Mucosa of descending colon (tissue), 3 donors: ENCODE measurements at regions not wholly inside any gene's neighbourhood (a gene's known extent, or its start where the extent isn't known, plus 50 kb on each side); places are given as distances from the start of the nearest gene placed in this dataset.

ENCODE experiments used
- ATAC-seq: fragments of 200-7000 bp; cut with Tn5 transposase; one replicate; pipeline ENCODE4 v1.9.1; 2020; ENCODE audit warnings: mild to moderate bottlenecking, moderate library complexity
- DNase-seq, 3 donors: peaks; one replicate each; pipeline ENCODE4 v3.0.0-alpha.2; 2020
- H3K36me3 ChIP-seq: fragments of 200-600 bp; one replicate; pipeline ENCODE4 v1.8.0; 2021; ENCODE audit warnings: low read depth, mild to moderate bottlenecking
- H3K4me1 ChIP-seq: fragments of 200-600 bp; one replicate; pipeline ENCODE4 v1.8.0; 2021; ENCODE audit warnings: low read depth, mild to moderate bottlenecking
- H3K4me3 ChIP-seq: fragments of 200-600 bp; one replicate; pipeline ENCODE4 v1.8.0; 2021; ENCODE audit warnings: mild to moderate bottlenecking
- H3K9me3 ChIP-seq: fragments of 200-600 bp; one replicate; pipeline ENCODE4 v1.8.0; 2021; ENCODE audit warnings: mild to moderate bottlenecking
- CTCF ChIP-seq: fragments of 200-600 bp; IDR thresholded peaks from one replicate; pipeline ENCODE4 v1.8.0; 2022; ENCODE audit warnings: antibody characterized with exemption, mild to moderate bottlenecking
- intact Hi-C, 2 donors: fragments of 100-400 bp; cut with DNase I in 1 of 2; cut with micrococcal nuclease in 1 of 2; formaldehyde crosslinking; loops; one replicate each; pipeline versions ENCODE4 v1.11.0 to v1.11.1; 2022; cut with DNase I, micrococcal nuclease
- donor health status: DM: no; HTN: no; CAD: no; lungs with moderate emphysema.
- donor health status: DM: no; HTN: no; CAD: no.
- donor health status: DM: no; HTN: yes; CAD: no.

- H3K36me3 ChIP-seq = no peaks in the 10 kb centered on the region
- H3K9me3 ChIP-seq = no peaks in the 10 kb centered on the region
- no peak overlapping the region for H3K4me3 ChIP-seq
- no peak for TF ChIP-seq CTCF
- H3K4me1 ChIP-seq = no peaks in the 10 kb centered on the region
- intact Hi-C loops = no loop called here
- DNase-seq (no peak), ATAC-seq (no peak)
These were observed 119.7 kb upstream of the ZC3H12C start for GRCh38 chr11:109973486-109973885.

DNA sequence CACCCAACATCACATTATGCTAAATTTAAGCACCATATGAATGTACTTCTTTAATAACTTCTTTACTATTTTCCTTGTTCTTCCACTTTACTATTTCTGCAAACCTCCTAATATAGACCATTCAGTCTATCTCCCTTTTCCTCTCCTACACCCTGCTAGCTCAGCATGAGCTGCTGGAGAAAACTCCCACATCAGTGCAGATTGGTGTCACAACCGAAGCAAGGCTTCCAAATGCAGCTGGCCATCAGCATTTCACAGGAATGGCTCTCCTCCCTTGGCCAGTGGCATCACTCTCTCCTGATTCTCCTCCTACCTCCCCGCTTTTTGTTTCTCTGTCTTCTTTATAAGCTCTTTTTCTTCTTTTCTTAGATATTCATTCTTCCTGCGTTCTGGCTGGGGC, 118.7 kb upstream of the ZC3H12C start:
- intact Hi-C loops = no loop called here
- TF ChIP-seq CTCF = no peak

DNA sequence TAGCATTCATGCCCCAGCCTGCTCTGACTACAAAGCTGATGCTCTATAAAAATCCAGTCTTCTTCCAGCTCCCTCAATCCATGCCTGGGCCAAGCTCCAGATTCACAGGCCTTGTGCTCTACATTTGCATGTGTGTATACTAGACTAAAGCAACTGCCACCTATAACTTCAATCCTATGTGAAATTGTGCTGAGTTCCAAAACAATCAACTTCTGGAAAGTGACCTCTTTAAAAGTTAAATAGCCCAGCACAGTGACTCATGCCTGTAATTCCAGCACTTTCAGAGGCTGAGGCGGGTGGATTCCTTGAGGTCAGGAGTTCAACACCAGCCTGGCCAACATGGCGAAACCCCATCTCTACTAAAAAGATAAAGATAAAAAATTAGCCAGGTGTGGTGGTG, 114.3 kb upstream of the ZC3H12C start:
- H3K4me1 ChIP-seq = no peaks in the 10 kb centered on the region
- no peaks in the 10 kb centered on the region for H3K9me3 ChIP-seq
- DNase-seq (no peak), ATAC-seq (no peak)
- no peak for TF ChIP-seq CTCF
- no peak overlapping the region for H3K4me3 ChIP-seq
- H3K36me3 ChIP-seq = no peaks in the 10 kb centered on the region
- intact Hi-C loops = no loop called here

More for the DNA sequence above, 118.7 kb upstream of the ZC3H12C start:
- DNase-seq = no peak
- no peaks in the 10 kb centered on the region for H3K36me3 ChIP-seq
- H3K4me1 ChIP-seq = no peaks in the 10 kb centered on the region
- no peak for ATAC-seq
- H3K9me3 ChIP-seq = no peaks in the 10 kb centered on the region
- H3K4me3 ChIP-seq = no peak overlapping the region

GRCh38 chr11:109981031-109981636, 112.1 kb upstream of the ZC3H12C start:
- no peaks in the 10 kb centered on the region for H3K36me3 ChIP-seq
- intact Hi-C loops = no loop called here
- TF ChIP-seq CTCF = no peak
- peak; percentile 33 for ATAC-seq
- no peaks in the 10 kb centered on the region for H3K9me3 ChIP-seq
- H3K4me3 ChIP-seq = no peak overlapping the region
- DNase-seq = no peak
- H3K4me1 ChIP-seq = no peaks in the 10 kb centered on the region

DNA sequence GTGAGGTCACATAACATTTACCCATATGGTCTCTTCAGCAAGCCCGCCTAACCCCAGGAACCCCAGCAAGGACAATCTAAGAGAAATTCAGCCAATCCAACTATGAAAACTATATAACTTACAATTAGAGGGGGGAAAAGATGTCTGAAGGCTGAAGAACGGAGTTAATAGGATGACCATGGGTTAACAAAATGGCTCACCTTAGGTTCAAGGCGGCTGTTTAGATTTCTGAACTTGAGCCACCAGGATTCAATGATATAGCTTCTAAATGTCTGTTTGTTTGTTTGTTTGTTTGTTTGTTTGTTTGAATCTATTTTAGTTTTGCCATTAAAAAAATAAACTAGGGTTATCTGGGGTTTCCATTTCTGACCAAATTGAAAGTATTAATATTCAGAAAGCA, 109.8 kb upstream of the ZC3H12C start:
- TF ChIP-seq CTCF = no peak
- H3K36me3 ChIP-seq = no peaks in the 10 kb centered on the region
- DNase-seq (no peak), ATAC-seq (no peak)
- intact Hi-C loops = no loop called here
- no peaks in the 10 kb centered on the region for H3K9me3 ChIP-seq
- no peaks in the 10 kb centered on the region for H3K4me1 ChIP-seq
- H3K4me3 ChIP-seq = no peak overlapping the region
